Mammary epithelial cell (primary cell): ENCODE measurements at regions not wholly inside any gene's neighbourhood (a gene's known extent, or its start where the extent isn't known, plus 50 kb on each side); places are given as distances from the start of the nearest gene placed in this dataset.

ENCODE experiments used
- CTCF ChIP-seq, 2 donors: IDR thresholded peaks in 1 of 2; conservative IDR thresholded peaks in 1 of 2; 2 replicates each; pipeline ENCODE4 v1.5.1; 2011 to 2012; ENCODE audit warnings: inconsistent platforms in 2 of 2, low read length in 2 of 2, mild to moderate bottlenecking in 2 of 2, control low read depth in 1 of 2, low read depth in 1 of 2; ENCODE audit not compliant: insufficient read depth in 1 of 2; ENCODE audit errors: extremely low read depth in 1 of 2
- EZH2 ChIP-seq: IDR thresholded peaks from 2 replicates; pipeline ENCODE4 v1.6.1; 2012; ENCODE audit warnings: low read length, inconsistent platforms, borderline replicate concordance

- TF ChIP-seq CTCF (conservative IDR thresholded peaks at IDR 0.05 in 1 of 2, IDR thresholded peaks at IDR 0.05 in 1 of 2; ENCODE audit: extremely low read depth in 1 of 2, insufficient read depth in 1 of 2, low read depth in 1 of 2, low read length in 2 of 2) (peak; percentile 80 to 89), EZH2 (no peak)
Observed at GRCh38 chr14:34331728-34332623, 130.1 kb downstream of the SPTSSA start.
